WERI-Rb-1 (cell line): ENCODE measurements at regions not wholly inside any gene's neighbourhood (a gene's known extent, or its start where the extent isn't known, plus 50 kb on each side); places are given as distances from the start of the nearest gene placed in this dataset.

ENCODE experiments used
- DNase-seq: peaks from one replicate; pipeline ENCODE4 v3.0.0-alpha.2; 2020
- H3K27ac ChIP-seq: fragments of 250-450 bp; sonication (Bioruptor Pico); 2 replicates; pipeline ENCODE4 v1.5.1; 2020; ENCODE audit warnings: mild to moderate bottlenecking, moderate library complexity
- H3K27me3 ChIP-seq: fragments of 250-450 bp; sonication (Bioruptor Pico); 2 replicates; pipeline ENCODE4 v1.5.1; 2021; ENCODE audit warnings: mild to moderate bottlenecking, low read depth, moderate library complexity; ENCODE audit not compliant: insufficient read depth, severe bottlenecking
- H3K36me3 ChIP-seq: fragments of 250-450 bp; sonication (Bioruptor Pico); 2 replicates; pipeline ENCODE4 v1.5.1; 2020; ENCODE audit warnings: mild to moderate bottlenecking, moderate library complexity
- H3K4me3 ChIP-seq: 2 replicates; pipeline ENCODE4 v1.5.1; 2011; ENCODE audit warnings: low read depth, mild to moderate bottlenecking, control low read depth, low read length
- H3K9me3 ChIP-seq: fragments of 250-450 bp; sonication (Bioruptor Pico); 2 replicates; pipeline ENCODE4 v1.5.1; 2021; ENCODE audit warnings: mild to moderate bottlenecking, moderate library complexity; ENCODE audit not compliant: severe bottlenecking
- TF ChIP-seq, protein P1 (sequence below): IDR thresholded peaks from 2 replicates; pipeline ENCODE4 v1.5.1; 2011; ENCODE audit warnings: low read depth, mild to moderate bottlenecking, control low read depth, inconsistent platforms, low read length

GRCh38 chr10:4189281-4189680 is 404.3 kb upstream of the KLF6 start:
- TF ChIP-seq, protein P1, sequence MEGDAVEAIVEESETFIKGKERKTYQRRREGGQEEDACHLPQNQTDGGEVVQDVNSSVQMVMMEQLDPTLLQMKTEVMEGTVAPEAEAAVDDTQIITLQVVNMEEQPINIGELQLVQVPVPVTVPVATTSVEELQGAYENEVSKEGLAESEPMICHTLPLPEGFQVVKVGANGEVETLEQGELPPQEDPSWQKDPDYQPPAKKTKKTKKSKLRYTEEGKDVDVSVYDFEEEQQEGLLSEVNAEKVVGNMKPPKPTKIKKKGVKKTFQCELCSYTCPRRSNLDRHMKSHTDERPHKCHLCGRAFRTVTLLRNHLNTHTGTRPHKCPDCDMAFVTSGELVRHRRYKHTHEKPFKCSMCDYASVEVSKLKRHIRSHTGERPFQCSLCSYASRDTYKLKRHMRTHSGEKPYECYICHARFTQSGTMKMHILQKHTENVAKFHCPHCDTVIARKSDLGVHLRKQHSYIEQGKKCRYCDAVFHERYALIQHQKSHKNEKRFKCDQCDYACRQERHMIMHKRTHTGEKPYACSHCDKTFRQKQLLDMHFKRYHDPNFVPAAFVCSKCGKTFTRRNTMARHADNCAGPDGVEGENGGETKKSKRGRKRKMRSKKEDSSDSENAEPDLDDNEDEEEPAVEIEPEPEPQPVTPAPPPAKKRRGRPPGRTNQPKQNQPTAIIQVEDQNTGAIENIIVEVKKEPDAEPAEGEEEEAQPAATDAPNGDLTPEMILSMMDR, result no peak
- Histone ChIP-seq H3K27me3 (no peaks in the 10 kb centered on the region), H3K27ac (no peak overlapping the region), H3K36me3 (no peaks in the 10 kb centered on the region), H3K9me3 (no peaks in the 10 kb centered on the region), H3K4me3 (no peak overlapping the region)
- no peak for DNase-seq

- TF ChIP-seq, protein P1, result no peak
- no peaks in the 10 kb centered on the region for H3K27me3 ChIP-seq
- H3K36me3 ChIP-seq, result no peaks in the 10 kb centered on the region
- H3K9me3 ChIP-seq, result no peaks in the 10 kb centered on the region
- no peak overlapping the region for H3K4me3 ChIP-seq
- H3K27ac ChIP-seq, result no peak overlapping the region
- DNase-seq, result no peak
Measured at GRCh38 chr10:4188406-4188805, 403.4 kb upstream of the KLF6 start.

DNA sequence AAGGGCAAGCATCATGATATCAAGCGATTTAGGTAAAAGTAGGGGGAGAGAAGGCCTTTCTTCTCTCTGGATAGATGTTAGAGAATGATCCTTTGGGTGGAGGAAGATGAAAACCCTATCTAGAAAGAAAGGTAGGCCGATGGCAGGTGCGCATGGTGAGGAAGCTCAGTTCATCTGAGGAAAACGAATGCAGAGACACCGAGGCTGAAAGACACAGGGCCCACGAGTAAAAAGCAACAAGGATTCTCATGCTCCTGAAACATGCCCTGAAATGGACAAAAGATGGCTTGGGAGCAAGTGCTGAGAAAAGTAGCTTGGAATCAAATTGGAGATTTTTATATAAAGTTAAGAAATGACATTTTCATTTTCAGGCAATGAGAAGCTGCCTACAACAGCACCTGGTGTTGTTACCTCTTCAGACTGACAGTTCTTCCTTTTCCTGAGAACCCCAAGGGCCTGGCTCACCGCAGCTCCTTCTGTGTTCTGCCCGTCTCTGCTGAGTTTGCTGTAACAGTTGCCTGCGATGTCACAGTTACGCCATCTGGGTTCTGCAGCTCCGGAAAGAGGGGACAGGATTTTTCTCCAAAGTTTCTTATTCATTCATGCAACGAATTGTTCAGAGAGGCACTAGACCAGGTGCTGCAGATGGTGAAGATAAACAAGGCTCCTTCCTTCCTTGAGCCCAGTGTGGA is 402.0 kb upstream of the KLF6 start:
- no peak for DNase-seq
- Histone ChIP-seq H3K4me3 (no peak overlapping the region), H3K9me3 (no peaks in the 10 kb centered on the region), H3K36me3 (no peaks in the 10 kb centered on the region), H3K27me3 (no peaks in the 10 kb centered on the region), H3K27ac (no peak overlapping the region)
- TF ChIP-seq, protein P1, result no peak

DNA sequence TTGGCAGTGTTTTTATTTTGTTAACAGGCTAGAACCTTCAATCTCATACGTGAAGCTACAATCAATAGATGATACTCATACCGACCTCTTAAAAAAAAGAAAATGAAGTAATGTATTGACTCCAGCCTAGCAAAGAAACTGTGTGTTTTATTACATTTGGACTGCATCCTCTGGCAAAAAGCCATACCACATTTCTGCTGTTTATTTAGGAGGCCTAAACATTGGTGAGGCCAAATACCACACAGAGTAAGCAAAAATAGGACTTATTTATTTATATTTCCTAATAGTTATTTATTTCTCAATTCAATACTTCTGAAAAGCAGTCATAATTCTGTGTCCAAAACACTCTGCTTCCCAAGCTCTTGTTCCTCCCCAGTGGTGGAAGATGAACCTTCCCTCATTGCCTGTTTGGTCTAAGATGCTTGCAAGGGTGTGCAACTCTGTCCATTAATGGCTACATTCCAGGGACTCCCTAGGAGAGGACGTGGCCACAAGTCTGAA is 398.8 kb upstream of the KLF6 start:
- TF ChIP-seq, protein P1, result no peak
- DNase-seq, result no peak
- no peak overlapping the region for H3K27ac ChIP-seq
- no peak overlapping the region for H3K4me3 ChIP-seq
- H3K36me3 ChIP-seq, result no peaks in the 10 kb centered on the region
- no peaks in the 10 kb centered on the region for H3K27me3 ChIP-seq
- H3K9me3 ChIP-seq, result no peaks in the 10 kb centered on the region

DNA sequence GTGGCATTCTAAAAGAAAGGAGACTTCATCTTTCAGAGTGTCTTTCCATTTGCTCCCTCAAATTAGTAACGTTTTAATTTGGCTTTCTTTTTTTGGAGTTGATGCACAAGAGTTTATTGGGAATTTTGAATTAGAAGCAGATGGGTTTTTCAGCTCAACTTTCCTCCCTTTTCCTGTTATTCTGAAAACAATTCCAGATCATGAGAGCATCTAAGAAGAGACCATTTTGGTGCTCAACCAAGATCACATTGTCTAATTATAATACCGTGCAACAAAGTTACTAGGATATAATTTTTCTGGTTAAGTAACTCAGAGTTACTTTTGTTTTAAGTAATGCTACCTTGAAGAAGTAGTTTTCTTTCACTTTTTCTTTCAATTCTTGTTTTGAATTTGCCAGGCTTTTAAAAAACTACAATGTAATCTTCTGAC is 396.6 kb upstream of the KLF6 start:
- DNase-seq, result no peak
- Histone ChIP-seq H3K27ac (no peak overlapping the region), H3K27me3 (no peaks in the 10 kb centered on the region), H3K9me3 (no peaks in the 10 kb centered on the region), H3K4me3 (no peak overlapping the region), H3K36me3 (no peaks in the 10 kb centered on the region)
- TF ChIP-seq, protein P1, result no peak

DNA sequence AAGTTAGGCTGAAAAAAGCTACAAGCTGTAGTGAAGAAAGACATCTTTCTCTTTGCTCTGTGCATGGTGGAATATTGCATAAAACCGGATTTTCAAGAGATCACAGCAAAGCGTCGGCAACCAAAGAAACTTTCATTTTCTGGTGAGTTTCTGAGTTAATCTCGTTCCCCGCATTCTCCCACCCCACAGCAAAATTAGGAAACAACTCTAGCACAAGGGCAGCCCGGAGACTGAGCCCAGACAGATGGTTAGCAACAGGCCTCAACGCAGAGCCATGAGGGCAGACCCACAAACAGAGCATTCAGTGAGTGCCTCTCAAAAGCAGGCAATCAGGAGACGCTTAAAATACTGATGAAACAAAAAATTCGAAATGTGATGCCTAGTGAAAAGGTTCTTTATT is 396.1 kb upstream of the KLF6 start:
- H3K4me3 ChIP-seq, result no peak overlapping the region

More for the DNA sequence above, 396.1 kb upstream of the KLF6 start:
- Histone ChIP-seq H3K27ac (no peak overlapping the region), H3K36me3 (no peaks in the 10 kb centered on the region), H3K9me3 (no peaks in the 10 kb centered on the region), H3K27me3 (no peaks in the 10 kb centered on the region)
- TF ChIP-seq, protein P1, result no peak
- no peak for DNase-seq
